Kidney capillary endothelial cell (primary cell): ENCODE measurements at regions not wholly inside any gene's neighbourhood (a gene's known extent, or its start where the extent isn't known, plus 50 kb on each side); places are given as distances from the start of the nearest gene placed in this dataset.
"Not testable (repeated sequence)": the region's sequence is repeated elsewhere in the genome, so short reads cannot be mapped to it uniquely, and the experiment has no call there.

ENCODE experiments used
- DNase-seq: peaks from one replicate; pipeline ENCODE4 v3.0.0-alpha.2; 2018; ENCODE audit warnings: low spot score

DNA sequence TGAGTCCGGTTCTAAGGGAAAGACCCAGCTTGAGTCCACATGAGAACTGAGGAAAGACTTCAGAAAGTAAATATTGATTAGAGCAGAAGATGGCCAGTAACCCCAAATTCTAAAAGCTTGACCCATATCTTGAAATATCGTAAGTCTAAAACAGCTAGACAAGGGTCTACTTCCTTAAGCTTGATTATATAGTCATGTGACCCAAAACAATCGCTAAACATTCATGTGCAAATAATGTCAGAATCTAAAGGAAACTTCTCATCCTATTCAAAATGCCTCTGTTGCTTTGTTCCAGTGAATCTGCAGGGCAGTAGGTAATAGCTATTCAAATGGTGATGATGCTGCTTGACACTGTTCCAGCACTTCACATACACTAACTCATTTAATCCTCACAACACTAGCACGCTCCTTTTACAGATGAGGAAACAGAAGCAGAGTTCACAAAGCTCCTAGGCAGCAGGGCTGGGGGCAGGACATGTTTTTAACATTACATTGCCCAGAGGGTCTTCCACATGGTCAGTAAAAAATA lies 52.6 kb downstream of the TCF20 start:
- DNase-seq: no peak

DNA sequence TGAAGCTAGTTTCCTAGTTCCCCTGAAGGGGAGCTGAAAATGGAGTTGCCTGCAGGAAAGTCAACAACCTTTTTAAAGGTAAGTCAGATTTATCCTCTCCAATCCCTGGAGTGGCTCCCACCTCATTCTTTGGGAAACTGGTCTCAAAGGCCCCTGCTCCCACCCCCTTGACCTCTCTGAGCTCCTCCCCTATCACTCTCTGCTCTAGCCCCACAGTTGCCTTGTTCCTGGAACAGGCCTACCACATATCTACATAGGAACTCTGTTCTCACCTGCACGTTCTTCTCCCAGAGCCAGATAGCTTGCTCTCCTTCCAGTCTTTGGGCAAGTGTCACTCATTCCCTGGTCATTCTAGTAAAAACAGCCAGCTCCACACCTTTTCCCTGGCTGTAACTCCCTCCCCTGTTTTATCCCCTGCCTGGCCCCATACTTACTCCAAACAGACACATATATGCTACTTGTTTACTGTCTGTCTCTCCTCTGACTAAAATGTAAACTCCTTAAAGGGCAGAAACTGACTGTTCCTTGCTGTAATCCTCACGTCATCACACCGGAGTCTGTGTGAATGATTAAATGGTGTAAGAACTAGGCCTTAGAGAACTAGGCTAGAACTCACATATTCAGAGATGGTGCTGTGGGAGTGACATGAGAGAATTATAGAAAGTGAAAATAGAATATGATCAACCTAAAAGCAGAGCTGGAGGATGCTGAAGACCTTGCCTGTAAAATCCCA lies 53.3 kb downstream of the TCF20 start:
- DNase-seq: no peak

DNA sequence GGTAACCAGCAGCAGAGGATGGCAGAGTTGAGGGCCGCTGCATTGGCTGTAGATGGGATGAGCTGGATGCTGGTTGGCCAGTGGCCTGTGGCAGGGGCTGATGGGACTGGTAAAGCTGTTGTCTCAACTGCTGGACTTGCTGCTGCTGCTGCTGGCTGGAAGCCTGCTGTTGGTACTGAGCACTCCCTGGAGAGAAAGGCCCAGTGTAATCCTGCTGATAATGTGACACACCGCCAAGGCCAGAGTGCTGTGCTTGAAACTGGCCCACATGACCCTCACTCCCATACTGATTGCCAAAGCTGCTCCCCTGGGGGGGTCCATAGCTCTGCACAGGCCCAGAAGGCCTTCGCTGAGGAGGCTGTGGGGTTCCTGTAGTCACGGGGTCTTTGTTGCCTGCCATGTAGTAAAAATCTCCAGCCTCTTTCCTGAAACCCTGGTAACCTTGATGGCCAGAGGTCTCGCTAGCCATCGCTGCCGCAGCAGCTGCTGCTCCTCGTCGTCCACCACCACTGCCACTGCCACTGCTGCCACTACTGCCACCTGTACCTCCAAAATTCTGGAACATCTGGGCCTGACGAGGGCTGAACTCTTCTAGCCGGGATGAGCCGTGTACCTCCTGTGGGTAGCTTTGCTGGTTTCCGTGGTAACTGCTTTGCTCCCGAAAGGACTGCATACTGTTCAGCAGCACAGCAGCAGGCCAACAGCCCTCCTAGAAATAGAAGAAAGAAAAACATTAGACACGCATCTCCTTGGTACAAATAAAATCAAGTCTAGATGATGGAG lies 55.6 kb downstream of the TCF20 start:
- DNase-seq: no peak

GRCh38 chr22:42208362-42208761 lies 62.1 kb downstream of the TCF20 start:
- DNase-seq: no peak

DNA sequence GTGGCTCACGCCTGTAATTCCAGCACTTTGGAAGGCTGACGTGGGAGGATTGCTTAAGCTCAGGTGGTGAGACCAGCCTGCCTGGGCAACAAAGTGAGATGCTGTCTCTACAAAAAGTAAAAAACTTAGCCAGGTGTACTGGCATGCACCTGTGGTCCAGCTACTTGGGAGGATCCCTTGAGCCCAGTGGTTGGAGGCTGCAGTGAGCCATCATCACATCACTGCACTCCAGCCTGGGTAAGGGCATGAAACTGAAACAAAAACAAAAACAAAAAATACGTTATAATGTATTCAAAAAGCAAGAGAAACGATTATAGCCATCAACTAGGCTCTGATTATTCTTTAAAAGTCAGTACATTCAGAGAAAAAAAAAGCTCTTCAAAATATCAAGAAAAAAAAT lies 62.5 kb downstream of the TCF20 start:
- no peak for DNase-seq

DNA sequence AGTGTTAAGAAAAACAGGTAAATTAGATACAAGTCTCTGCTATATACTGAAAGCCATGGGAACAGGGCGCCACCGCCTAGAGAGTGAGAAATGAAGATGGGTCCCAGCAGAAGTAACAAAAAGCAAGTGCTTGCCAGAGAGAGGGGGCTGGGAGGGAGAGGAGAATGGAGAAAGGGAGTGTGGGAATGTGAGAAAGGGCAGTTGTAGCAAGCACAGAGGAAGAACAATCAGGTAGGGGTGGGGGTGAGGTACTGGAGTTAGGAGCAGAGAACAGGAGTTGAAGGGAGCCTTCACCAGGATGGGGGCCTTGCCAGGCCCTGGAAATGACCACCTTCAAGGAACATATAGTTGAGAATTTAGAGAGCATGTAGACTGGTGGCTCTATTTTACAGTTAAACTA lies 66.8 kb downstream of the TCF20 start:
- DNase-seq: no peak

DNA sequence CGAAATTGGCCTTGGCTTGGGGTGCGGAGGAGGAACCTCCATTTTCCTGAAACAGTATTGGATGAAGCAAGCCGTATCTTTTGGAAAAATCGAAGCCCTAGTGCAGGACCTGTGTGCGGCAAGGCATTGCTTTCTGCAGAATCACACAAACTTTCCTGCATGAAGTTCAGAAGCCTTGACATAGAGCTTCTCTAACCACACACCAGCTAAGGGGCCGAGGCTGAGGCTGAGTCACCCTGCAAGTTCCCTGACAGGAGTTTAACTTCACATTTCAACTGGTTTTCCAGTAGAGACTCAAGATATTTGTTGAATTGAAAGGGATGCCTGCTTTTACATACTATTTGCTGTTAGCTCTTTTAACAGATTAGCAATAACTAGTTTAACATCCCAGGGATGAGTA lies 67.8 kb downstream of the TCF20 start:
- no peak for DNase-seq

GRCh38 chr22:42202048-42202447 lies 68.4 kb downstream of the TCF20 start:
- DNase-seq: no peak

DNA sequence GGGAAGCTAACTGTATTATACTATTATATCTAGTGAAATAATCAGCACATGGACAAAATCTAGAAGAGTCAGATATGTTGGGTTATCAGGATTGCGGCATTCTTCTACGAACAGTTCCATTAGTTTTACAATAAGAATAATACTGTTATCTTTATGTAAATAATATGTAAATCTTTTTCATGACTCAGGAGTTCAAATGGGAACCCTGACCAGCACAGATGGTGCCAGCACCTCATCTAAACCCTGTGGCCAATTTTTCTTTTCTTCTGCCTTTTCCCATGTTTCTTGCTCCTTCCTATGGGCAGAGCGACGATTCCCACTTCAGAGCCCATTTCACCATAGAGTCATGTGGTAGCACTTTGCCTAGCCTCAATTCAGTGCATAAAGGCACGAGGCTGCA lies 68.4 kb upstream of the CYP2D6 start:
- DNase-seq: no peak

DNA sequence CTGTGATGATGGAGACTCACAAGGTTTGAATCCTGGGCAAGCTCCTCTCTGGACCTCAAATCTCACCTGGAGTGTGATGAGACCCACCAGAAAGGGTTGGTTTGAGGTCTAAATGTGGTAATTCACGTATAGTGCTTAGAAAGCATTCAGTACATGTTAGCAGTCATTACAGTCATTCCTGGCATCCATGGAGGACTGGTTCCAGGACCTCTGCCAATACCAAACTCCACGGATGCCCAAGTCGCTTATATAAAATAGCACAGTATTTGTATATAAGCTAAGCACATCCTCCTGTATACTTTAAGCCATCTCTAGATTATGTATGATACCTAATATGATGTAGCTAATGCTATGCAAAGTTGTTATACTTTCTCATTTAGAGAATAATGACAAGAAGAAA lies 67.6 kb upstream of the CYP2D6 start:
- no peak for DNase-seq

GRCh38 chr22:42196454-42196853 lies 65.8 kb upstream of the CYP2D6 start:
- DNase-seq: no peak

DNA sequence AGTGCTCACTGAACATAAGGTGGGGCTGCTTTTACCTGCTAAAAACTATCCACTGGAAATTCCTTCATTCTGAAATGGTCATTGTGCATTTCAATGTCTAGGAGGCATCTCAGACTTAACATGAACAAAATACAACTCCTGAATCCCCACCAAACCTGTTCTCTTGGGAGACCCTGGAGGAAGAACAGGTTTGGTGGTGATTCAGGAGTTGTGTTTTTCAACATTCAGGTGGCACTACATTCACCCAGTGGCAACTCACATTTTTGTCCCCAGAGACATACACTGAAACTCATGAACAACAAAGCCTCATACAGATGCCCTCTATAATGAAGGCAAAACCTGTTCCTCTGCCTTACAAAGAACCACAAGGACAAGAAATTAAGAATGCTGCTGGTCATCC lies 64.3 kb upstream of the CYP2D6 start:
- DNase-seq: no peak

GRCh38 chr22:42194104-42194851 lies 63.7 kb upstream of the CYP2D6 start:
- no peak for DNase-seq

- DNase-seq: no peak
These were observed 61.9 kb upstream of the CYP2D6 start for GRCh38 chr22:42192547-42192946.

- DNase-seq: no peak
These were observed 59.7 kb upstream of the CYP2D6 start for GRCh38 chr22:42190274-42190673.

GRCh38 chr22:42189761-42190160 lies 59.2 kb upstream of the CYP2D6 start:
- DNase-seq: no peak

- peak; percentile 32 for DNase-seq
These were observed 58.3 kb upstream of the CYP2D6 start for GRCh38 chr22:42188808-42189447.

DNA sequence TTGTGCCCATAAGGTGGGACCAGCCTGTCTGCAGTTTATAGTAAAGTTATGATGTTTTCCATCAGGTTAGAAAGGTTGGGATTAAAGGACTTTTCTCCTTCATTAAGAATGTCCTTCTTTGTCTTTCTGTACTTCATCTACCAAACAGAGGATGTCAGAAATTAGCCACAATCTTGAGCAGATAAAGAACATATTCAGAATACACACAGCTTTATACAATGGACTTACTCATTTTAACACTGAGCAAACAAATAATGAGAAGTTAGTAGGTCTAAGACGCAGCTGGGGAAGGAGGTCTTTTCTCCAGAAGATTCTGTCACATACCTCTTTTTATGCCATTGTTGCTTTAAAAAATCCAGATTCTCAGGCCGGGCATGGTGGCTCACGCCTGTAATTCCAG lies 57.0 kb upstream of the CYP2D6 start:
- DNase-seq: no peak

GRCh38 chr22:42185915-42186439 lies 55.4 kb upstream of the CYP2D6 start:
- no peak for DNase-seq

GRCh38 chr22:42184852-42185251 lies 54.2 kb upstream of the CYP2D6 start:
- no peak for DNase-seq

GRCh38 chr22:42183461-42184059 lies 53.0 kb upstream of the CYP2D6 start:
- DNase-seq: not testable (repeated sequence)
